NCI-H748 (cell line): ENCODE measurements at regions not wholly inside any gene's neighbourhood (a gene's known extent, or its start where the extent isn't known, plus 50 kb on each side); places are given as distances from the start of the nearest gene placed in this dataset.
A peak's percentile ranks its signal among the peaks of the same experiment; 100 is the strongest.

Experiments
- DNase-seq: peaks from one replicate; lab custom pipeline; 2025; ENCODE audit not compliant: unreplicated experiment; lab: John Stamatoyannopoulos, UW

- no peak for DNase-seq
These were observed 186.2 kb downstream of the POSTN start for GRCh38 chr13:37412241-37412921.

DNA sequence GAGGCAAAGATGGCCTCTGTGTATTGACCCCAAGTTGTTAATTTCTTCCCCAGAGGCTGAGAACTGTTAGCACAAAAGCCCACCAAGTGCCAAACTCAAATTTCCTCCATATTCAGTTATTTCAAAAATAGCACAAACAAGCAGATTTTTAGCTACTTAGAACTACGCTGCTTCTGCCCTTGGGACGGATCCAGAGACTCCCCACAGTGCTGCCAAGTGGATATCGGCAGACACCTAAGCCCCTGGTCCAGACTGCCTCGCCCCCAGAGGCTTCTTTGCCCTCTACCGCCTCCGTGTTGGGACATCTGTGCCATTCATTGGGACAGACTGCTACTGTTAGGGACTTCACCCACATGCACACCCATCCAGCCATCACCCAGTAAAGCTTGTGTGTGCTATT, 188.3 kb downstream of the POSTN start:
- no peak for DNase-seq

DNA sequence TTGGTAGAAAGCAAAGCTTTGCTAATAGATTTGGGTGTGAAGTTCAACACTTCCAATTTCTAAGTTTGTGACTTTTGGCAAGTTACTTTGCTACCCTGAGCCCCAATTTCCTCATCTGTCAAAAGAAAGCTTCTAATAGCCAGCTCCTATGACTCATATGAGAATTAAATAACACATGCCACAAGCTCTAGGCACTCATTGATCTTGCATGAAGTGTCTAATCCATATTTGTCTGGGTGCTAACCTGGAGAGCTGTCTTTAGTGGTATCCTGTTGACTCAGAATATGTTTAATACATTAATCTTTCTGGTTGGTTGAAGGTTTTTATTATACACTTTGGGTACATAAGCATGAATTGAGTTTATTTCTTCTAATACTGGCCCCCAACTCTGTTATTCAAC, 188.8 kb downstream of the POSTN start:
- no peak for DNase-seq

- no peak for DNase-seq
These were observed 191.4 kb downstream of the POSTN start for GRCh38 chr13:37407156-37407555.

DNA sequence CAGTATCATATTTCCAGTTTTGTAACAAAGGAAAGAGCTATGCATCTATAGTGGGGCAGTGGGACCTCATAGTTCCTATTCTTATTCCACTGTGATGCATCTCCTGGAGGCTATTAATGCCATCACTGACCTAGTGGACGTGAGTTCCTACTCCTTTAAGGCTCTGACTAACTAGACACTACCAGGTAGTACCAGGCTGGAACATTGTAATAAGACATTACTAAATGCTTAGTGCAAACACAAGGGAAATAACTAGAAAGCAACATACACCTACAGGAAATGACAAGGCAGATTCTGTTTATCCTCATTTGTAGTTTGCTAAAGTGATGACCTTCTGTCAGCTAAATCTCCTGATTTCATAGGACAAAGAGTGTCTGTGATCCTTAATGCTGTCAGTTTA, 192.5 kb downstream of the POSTN start:
- no peak for DNase-seq

DNA sequence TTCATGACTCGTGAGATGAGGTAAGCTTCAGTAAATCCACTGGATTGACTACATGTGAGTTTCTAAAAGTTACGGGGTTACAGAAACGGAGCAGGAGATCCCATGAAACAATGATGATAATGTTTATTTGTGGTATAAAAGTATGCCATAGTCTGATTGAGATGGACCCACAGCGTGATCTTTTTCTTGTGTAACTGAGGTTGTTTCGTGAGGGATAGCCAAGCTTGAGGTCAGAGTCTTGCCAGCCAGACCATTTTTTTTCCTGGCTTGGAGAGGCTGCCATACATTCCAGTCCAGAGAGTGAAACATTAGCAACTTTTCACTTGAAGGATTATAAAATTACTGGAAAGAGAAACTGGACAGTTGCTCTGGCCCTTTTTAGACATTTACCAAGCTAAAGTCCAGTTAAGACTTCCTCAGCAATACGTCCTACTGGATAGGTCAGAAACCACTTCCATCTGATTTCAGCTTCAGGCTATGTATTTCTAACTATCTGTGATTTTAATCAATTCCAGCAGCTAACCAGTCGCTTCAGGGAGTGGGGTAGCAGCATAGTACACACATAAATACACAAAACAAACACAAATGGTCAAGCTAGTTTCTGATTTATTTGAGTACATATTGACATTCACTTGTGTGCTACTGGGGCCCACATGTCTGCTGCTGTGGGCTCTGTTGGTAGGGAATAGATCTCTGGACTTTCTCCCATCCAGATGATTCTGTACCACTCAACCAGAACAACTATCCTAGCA, 194.6 kb downstream of the POSTN start:
- DNase-seq: no peak

DNA sequence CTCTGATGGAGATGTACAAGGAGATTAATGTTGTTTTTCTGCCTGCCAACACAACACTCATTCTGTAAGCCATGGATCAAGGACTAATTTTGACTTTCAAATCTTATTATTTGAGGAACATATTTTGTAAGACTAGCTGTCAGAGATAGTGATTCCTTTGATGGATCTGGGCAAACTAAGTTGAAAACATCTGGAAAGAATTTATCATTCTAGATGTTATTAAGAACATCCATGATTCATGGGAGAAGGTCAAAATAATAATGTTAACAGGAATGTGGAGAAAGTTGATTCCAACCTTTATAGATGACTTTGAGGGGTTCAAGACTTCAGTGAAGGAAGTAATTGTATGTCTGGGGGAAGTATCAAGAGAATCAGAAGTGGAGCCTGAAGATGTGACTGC, 196.8 kb downstream of the POSTN start:
- no peak for DNase-seq

DNA sequence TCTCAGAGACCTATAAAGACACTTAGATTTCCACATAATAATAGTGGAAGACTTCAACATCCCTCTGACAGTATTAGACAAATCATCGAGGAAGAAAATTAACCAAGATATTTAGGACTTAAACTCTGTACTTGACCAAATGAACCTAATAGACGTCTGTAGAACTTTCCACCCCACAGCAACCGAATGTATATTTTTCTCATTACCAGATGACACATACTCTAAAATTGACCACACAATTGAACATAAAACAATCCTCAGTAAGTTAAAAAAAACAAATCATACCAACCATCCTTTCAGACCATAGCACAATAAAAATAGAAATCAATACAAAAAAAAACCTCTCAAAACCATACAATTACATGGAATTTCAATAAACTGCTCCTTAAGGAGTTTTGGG, 201.0 kb downstream of the POSTN start:
- no peak for DNase-seq

DNA sequence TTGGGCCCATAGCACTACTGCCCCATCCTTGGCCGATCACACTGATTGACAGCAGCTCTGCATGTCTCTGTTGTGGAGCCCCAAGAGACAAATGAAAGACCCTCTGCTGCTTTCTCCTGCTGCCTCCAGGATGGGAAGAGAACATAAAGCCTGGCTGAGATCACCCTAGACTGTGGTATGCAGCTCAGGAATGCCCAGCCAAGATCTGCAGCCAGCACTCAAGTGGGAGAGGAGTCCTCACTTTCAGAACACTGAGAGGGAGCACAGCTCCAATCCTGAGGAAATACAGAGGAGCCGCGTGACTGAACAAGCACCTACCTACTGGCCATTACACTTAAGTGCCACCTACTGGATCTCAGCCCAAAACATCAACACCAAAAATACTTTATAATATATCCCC, 203.0 kb downstream of the POSTN start:
- no peak for DNase-seq

DNA sequence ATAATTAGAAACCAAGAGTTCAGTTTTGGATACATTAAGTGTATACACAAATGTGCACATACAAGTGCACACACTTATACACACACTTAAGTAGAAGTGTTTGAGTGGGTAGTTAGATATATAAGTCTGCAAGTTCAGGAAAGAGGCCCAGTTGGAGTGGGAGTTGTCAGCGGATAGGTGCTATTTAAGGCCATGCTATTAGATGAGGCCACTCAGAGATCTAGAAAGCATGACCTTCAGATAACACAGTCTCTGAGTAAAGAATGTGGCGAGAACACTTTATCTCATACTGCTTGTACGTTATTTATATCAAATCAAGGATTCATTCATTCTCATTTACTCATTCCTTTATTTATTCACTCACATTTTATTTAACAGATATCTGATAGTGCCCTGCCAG, 206.2 kb downstream of the POSTN start:
- DNase-seq: no peak

DNA sequence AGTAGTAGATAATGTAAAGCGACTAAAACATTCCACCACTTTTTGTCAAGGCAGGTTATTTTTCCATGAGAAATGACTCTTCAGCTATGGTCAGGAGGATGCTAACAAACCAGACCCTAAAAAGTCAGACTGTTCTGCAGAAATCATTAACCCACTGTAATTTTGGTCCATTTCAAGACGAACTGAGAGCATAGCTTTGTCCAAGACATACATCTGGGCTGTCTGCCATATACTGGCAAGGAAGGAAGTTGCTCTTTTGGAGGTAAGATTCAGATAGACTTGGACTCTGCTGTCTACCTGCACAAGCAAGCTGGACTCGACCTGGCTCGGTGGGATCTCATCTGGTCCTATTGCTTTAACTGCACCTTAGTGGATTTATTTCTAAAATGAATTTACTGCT, 207.8 kb downstream of the POSTN start:
- no peak for DNase-seq

- no peak for DNase-seq
These were observed 212.5 kb downstream of the POSTN start for GRCh38 chr13:37385956-37386670.

DNA sequence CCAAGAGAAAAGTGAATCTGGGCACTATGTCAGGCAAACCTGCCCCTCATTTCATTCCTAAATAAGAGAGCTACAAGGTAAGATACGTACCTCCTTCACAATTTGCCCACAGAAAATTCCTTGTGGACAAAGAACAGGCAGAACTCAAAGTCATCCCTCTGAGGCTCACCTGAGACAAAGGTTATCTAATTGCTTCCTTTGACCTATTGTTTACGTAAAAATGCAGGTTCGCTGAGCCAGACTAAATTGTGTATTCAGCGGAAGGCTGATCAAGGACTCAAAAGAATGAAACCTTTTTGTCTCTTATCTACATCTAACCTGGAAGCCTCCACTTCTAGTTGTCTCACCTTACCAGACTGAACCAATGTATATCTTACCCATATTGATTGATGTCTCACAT, 213.3 kb downstream of the POSTN start:
- DNase-seq: peak; percentile 26

- DNase-seq: peak; percentile 6
These were observed 214.7 kb downstream of the POSTN start for GRCh38 chr13:37383856-37384370.

- DNase-seq: no peak
These were observed 215.5 kb downstream of the POSTN start for GRCh38 chr13:37383046-37383445.

- DNase-seq: no peak
These were observed 216.4 kb downstream of the POSTN start for GRCh38 chr13:37382146-37382545.

DNA sequence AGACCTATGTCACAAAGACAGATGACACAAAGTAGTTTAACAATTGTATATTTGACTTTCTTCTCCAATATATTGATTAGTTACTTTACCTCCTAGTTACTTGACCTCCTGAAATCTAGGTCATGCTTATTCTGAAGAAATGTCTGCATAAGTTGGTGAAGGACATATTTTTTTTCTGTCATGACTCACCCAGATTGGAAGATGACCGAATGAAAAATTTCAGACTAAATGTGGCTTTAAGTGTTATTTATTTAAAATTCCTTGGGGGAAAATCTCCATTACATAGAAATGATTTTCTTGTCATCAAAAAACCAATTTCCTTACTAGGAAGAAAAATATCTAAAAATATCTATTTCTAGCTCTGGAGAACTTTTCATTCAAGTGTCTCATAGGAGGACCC, 217.1 kb downstream of the POSTN start:
- DNase-seq: no peak

GRCh38 chr13:37379841-37380240, 218.7 kb downstream of the POSTN start:
- no peak for DNase-seq

DNA sequence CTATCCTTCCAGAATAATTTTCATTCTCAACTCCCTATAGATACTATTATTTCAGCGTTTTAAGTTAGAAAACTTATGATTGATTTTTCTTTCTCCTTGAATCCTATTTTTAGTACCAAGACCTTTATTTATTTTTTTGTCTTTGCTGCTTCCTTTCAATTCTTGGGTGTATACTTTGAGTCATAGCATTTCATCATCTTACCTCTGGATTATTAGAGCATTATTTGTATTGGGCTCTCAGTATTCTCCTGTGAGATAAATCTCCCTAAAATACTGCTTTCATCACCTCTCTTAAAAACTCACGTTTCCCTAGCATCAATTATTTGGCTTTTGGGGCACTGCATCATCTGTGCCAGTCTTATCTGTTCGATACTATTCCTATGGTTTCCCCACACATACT, 222.8 kb downstream of the POSTN start:
- DNase-seq: no peak

GRCh38 chr13:37375071-37375470, 223.5 kb downstream of the POSTN start:
- DNase-seq: no peak

DNA sequence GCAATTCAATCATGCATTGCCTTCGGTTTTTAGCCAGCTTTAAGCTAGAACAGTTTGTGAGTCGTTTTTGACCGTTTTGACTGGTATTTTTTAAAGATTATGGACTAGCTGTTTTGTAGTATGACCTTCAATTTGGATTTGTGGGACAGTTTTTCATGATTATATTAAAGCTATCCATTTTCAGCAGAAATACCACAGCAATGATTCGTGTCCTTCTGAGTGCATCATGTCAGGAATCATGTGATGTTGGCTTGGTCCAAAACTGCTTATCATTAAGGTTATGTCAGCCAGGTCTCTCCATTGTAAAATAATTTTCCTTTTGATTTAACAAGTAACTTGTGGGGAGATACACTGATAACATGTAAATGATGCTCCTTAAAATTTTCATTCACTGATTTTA, 229.0 kb downstream of the POSTN start:
- no peak for DNase-seq

DNA sequence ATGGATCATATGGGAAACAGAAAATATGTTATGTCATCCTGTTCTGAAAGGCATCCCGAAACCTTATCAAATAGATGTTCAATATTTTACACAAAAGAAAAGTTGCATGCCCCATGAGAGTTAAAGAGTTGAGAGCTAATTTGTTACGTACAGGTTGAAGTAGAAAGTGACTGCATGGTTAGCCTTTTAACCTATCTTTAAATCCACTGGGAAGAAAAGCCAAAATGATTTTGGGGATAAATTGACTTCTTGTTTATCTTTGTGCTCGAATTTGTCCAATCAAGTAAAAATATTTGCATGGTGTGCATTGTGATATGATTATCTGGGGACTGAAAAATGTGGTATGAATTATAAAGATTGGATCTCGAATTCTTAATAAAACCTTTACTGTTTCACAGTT, 230.1 kb downstream of the POSTN start:
- no peak for DNase-seq
